ENCODE measurements at regions not wholly inside any gene's neighbourhood (a gene's known extent, or its start where the extent isn't known, plus 50 kb on each side); places are given as distances from the start of the nearest gene placed in this dataset.

- Histone ChIP-seq H3K27me3 (peaks cover 0 to 76% (median 18%) of the 10 kb centered on the region in 4 donors), H3K4me1 (peaks cover 0 to 11% (median 3%) of the 10 kb centered on the region in 3 donors), H3K27ac (no peak overlapping the region), H3K36me3 (no peaks in the 10 kb centered on the region), H3K9me3 (no peaks in the 10 kb centered on the region), H3K4me3 (no peak overlapping the region)
- TF ChIP-seq POLR2A (IDR thresholded peaks at IDR 0.05) (no peak), CTCF (IDR thresholded peaks at IDR 0.05) (no peak)
- WGBS, 2 donors: 83% methylated on average over 1 of the region's 7 CpGs; no CpG with 5 or more reads in 1 of the 2 donors
- intact Hi-C loops (cut with DNase I): no loop called here
- no peak for DNase-seq
Observed at GRCh38 chr17:34155947-34156346, 99.1 kb upstream of the CCL2 start.

- intact Hi-C loops (cut with DNase I): no loop called here
- Histone ChIP-seq H3K9me3 (no peaks in the 10 kb centered on the region), H3K36me3 (no peaks in the 10 kb centered on the region), H3K27ac (no peak overlapping the region), H3K27me3 (peaks cover 0 to 76% (median 18%) of the 10 kb centered on the region in 4 donors), H3K4me1 (peaks cover 0 to 11% (median 3%) of the 10 kb centered on the region in 3 donors), H3K4me3 (no peak overlapping the region)
- 38 to 51% methylated on average over 13 to 14 of the region's 16 CpGs for WGBS, 2 donors
- no peak for DNase-seq
- TF ChIP-seq POLR2A (IDR thresholded peaks at IDR 0.05) (no peak), CTCF (IDR thresholded peaks at IDR 0.05) (no peak)
Observed at GRCh38 chr17:34156401-34156740, 98.7 kb upstream of the CCL2 start.

GRCh38 chr17:34156741-34157589 is 98.1 kb upstream of the CCL2 start:
- WGBS, 2 donors: 3 to 18% methylated on average over 15 to 29 of the region's 42 CpGs
- intact Hi-C loops (cut with DNase I): no loop called here
- H3K4me3 ChIP-seq: peak overlapping the region in 2 of 4 donors; percentile 1 to 43
- no peak for DNase-seq
- no peak for TF ChIP-seq POLR2A (IDR thresholded peaks at IDR 0.05)
- TF ChIP-seq CTCF (IDR thresholded peaks at IDR 0.05): no peak
- H3K36me3 ChIP-seq: no peaks in the 10 kb centered on the region
- no peak overlapping the region for H3K27ac ChIP-seq
- H3K9me3 ChIP-seq: no peaks in the 10 kb centered on the region
- peaks cover 0 to 11% (median 3%) of the 10 kb centered on the region in 3 donors for H3K4me1 ChIP-seq
- H3K27me3 ChIP-seq: peaks cover 0 to 81% (median 18%) of the 10 kb centered on the region in 4 donors

- peaks cover 0 to 85% (median 11%) of the 10 kb centered on the region in 4 donors for H3K27me3 ChIP-seq
- peaks cover 0 to 14% (median 3%) of the 10 kb centered on the region in 3 donors for H3K4me1 ChIP-seq
- H3K36me3 ChIP-seq: no peaks in the 10 kb centered on the region
- DNase-seq: no peak
- TF ChIP-seq POLR2A (IDR thresholded peaks at IDR 0.05) (no peak), CTCF (IDR thresholded peaks at IDR 0.05) (no peak)
- WGBS, 2 donors: 57 to 63% methylated on average over 4 of the region's 4 CpGs
- H3K9me3 ChIP-seq: no peaks in the 10 kb centered on the region
- H3K4me3 ChIP-seq: no peak overlapping the region
- intact Hi-C loops (cut with DNase I): no loop called here
- no peak overlapping the region for H3K27ac ChIP-seq
Observed at GRCh38 chr17:34161690-34162089, 93.4 kb upstream of the CCL2 start.

- H3K9me3 ChIP-seq: no peaks in the 10 kb centered on the region
- DNase-seq: no peak
- WGBS, 2 donors: 47 to 52% methylated on average over 5 of the region's 5 CpGs
- no peak overlapping the region for H3K4me3 ChIP-seq
- H3K27ac ChIP-seq: no peak overlapping the region
- peaks cover 0 to 77% (median 3%) of the 10 kb centered on the region in 4 donors for H3K27me3 ChIP-seq
- H3K36me3 ChIP-seq: no peaks in the 10 kb centered on the region
- TF ChIP-seq POLR2A (IDR thresholded peaks at IDR 0.05) (no peak), CTCF (IDR thresholded peaks at IDR 0.05) (no peak)
- H3K4me1 ChIP-seq: peaks cover 0 to 6% (median 0%) of the 10 kb centered on the region in 3 donors
- intact Hi-C loops (cut with DNase I): no loop called here
Observed at GRCh38 chr17:34163123-34163522, 92.0 kb upstream of the CCL2 start.

All from esophagus squamous epithelium (tissue), 5 donors.